Right lobe of liver (tissue), 6 donors: ENCODE measurements at regions not wholly inside any gene's neighbourhood (a gene's known extent, or its start where the extent isn't known, plus 50 kb on each side); places are given as distances from the start of the nearest gene placed in this dataset.

Experiments used
- ATAC-seq, 4 donors: fragments of 200-7000 bp; cut with Tn5 transposase; one replicate each; pipeline ENCODE4 v1.9.1; 2020; ENCODE audit warnings: mild to moderate bottlenecking in 4 of 4, moderate library complexity in 4 of 4
- DNase-seq, 3 donors: peaks; one replicate each; pipeline ENCODE4 v3.0.0-alpha.2; 2020
- H3K27ac ChIP-seq, 3 donors: fragments of 200-600 bp; one replicate each; pipeline ENCODE4 v1.8.0; 2022
- H3K27me3 ChIP-seq, 2 donors: fragments of 200-600 bp; one replicate each; pipeline ENCODE4 v1.8.0; 2022
- H3K36me3 ChIP-seq, 4 donors: fragments of 200-600 bp; sonication (generic) in 1 of 4; one replicate each; pipeline versions ENCODE4 v1.5.1 to v1.8.0; 2017 to 2022; ENCODE audit warnings: control low read depth in 1 of 4
- H3K4me1 ChIP-seq, 4 donors: fragments of 200-600 bp; sonication (generic) in 1 of 4; one replicate each; pipeline versions ENCODE4 v1.5.1 to v1.8.0; 2017 to 2022; ENCODE audit warnings: control low read depth in 1 of 4
- H3K4me3 ChIP-seq, 3 donors: fragments of 200-600 bp; one replicate each; pipeline ENCODE4 v1.8.0; 2022
- H3K9me3 ChIP-seq, 4 donors: fragments of 200-600 bp; sonication (generic) in 1 of 4; one replicate each; pipeline versions ENCODE4 v1.5.1 to v1.8.0; 2017 to 2022; ENCODE audit warnings: control low read depth in 1 of 4
- POLR2A ChIP-seq: fragments of 450-650 bp; IDR thresholded peaks from one replicate; pipeline ENCODE4 v1.6.1; 2017; ENCODE audit warnings: antibody characterized with exemption, mild to moderate bottlenecking
- WGBS: methylation state at CpG from one replicate; pipeline ENCODE4 v1.1.6; 2018; ENCODE audit warnings: low coverage, low lambda C conversion rate; ENCODE audit not compliant: insufficient coverage; ENCODE audit errors: missing lambda C conversion rate; 5-methylcytosine and 5-hydroxymethylcytosine counted together
- intact Hi-C, 2 donors: fragments of 100-400 bp; cut with DNase I; formaldehyde crosslinking; loops; one replicate each; pipeline versions ENCODE4 v1.11.2 to v1.14.1; 2022
- TF ChIP-seq, protein P1 (sequence below), 4 donors: fragments of 200-600 bp in 3 of 4; fragments of 450-650 bp in 1 of 4; IDR thresholded peaks; one replicate each; pipeline versions ENCODE4 v1.5.1 to v1.8.0; 2016 to 2022; ENCODE audit warnings: antibody characterized with exemption in 4 of 4, mild to moderate bottlenecking in 2 of 4
- donor health status: DM: no; HTN: yes; CAD: no.
- donor health status: DM: no; HTN: no; CAD: no.
- donor health status: DM: no; HTN: no; CAD: no.
- donor health status: DM: no; HTN: yes; CAD: no.
- donor health status: DM: no; HTN: yes; CAD: no.

DNA sequence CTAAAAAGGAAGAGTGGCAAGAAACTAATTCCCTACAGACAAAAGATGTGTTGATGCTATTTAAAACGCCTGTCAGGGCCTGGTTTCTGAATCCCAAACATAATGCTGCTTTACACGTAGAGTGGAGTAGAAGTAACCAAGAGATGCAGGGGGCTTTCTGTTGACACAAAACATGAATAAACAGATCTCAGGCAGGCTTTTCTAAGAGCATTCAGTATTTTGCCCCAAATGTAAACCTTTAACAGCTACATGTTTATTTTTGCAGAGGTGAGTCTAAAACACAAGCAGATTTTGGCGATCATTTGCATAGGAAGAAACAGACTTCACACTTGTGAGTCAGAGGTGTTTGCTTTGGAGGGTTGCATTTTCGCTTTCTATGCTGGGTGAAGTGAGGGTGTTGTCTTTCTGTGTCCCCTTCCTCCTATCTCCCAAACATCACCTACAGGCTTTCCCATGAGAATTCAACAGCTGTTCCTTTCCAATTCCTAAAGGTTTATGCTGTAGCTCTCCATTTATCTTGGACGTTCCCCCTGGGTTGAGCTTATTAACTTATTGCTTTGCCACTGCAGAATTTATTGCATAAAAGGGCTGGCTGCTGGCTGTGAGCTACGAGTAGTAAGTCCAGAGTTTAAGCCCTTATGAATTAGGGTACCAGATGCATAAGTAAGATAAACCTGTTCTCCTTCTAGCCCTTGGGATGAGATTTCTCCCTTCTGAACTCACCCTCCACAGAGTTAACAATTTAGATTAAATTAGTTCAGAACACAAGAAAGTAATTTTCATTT is 156.7 kb downstream of the DIPK2A start:
- Histone ChIP-seq H3K36me3 (no peaks in the 10 kb centered on the region), H3K9me3 (no peaks in the 10 kb centered on the region), H3K27ac (no peak overlapping the region), H3K4me1 (no peaks in the 10 kb centered on the region), H3K4me3 (no peak overlapping the region), H3K27me3 (no peaks in the 10 kb centered on the region)
- WGBS, result 74% methylated on average over 6 of the region's 6 CpGs
- TF ChIP-seq, protein P1, sequence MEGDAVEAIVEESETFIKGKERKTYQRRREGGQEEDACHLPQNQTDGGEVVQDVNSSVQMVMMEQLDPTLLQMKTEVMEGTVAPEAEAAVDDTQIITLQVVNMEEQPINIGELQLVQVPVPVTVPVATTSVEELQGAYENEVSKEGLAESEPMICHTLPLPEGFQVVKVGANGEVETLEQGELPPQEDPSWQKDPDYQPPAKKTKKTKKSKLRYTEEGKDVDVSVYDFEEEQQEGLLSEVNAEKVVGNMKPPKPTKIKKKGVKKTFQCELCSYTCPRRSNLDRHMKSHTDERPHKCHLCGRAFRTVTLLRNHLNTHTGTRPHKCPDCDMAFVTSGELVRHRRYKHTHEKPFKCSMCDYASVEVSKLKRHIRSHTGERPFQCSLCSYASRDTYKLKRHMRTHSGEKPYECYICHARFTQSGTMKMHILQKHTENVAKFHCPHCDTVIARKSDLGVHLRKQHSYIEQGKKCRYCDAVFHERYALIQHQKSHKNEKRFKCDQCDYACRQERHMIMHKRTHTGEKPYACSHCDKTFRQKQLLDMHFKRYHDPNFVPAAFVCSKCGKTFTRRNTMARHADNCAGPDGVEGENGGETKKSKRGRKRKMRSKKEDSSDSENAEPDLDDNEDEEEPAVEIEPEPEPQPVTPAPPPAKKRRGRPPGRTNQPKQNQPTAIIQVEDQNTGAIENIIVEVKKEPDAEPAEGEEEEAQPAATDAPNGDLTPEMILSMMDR (IDR thresholded peaks at IDR 0.05), result no peak
- TF ChIP-seq POLR2A, result no peak
- ATAC-seq, result peak in 1 of 4 donors; percentile 21
- DNase-seq, result no peak
- intact Hi-C loops, result no loop called here

DNA sequence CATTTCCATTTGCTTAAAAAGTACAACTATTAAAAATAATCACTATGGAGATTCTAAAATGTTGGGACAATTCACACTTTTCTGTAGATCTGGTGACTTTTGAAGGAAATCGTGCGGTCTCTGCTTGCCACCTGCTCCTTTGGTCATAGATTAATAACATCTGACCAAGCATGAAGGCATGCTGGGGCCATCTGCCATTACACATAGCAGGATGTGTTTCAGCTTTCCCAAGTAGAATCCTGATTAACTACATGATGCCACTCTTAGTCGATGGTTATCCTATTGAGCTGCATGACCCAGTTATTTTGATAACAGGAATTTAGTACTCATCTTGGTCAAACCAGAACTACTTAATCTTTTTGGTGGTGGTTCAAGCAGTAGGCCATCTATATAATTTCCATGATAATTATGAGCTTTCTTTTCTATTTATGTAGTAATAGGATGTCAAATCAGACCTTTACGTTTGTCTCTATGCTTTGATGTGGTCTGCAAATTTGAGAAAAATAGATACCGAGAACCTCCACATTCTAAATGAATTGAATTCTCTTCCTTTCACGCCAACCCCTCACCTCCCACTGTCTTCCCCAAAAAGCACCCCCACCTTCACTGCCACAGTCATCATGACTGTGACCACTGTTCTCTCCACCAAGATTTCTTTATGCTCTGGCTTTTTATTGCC is 158.1 kb downstream of the DIPK2A start:
- DNase-seq, result no peak
- H3K4me3 ChIP-seq, result no peak overlapping the region
- no peaks in the 10 kb centered on the region for H3K27me3 ChIP-seq
- intact Hi-C loops, result no loop called here
- no peaks in the 10 kb centered on the region for H3K36me3 ChIP-seq
- H3K9me3 ChIP-seq, result no peaks in the 10 kb centered on the region
- no peak for ATAC-seq
- 86% methylated on average over 6 of the region's 6 CpGs for WGBS
- no peaks in the 10 kb centered on the region for H3K4me1 ChIP-seq
- no peak for TF ChIP-seq POLR2A
- TF ChIP-seq, protein P1 (IDR thresholded peaks at IDR 0.05), result no peak
- H3K27ac ChIP-seq, result no peak overlapping the region

DNA sequence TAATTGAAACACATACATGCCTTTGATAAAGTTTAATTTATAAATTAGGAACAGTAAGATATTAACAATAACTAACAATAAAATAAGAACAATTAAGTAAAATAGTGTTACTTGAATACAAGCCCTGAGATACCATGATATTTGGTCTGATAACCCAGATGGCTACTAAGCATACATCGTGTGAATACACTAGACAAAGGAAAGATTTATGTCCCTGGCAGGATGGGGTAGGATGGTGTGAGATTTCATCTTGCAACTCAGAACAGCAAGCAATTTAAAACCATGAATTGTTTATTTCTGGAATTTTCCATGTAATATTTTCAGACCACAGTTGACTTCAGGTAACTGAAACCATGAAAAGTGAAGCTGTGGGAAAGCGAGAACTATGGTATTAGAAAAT is 169.5 kb downstream of the DIPK2A start:
- Histone ChIP-seq H3K27me3 (no peaks in the 10 kb centered on the region), H3K36me3 (no peaks in the 10 kb centered on the region), H3K4me1 (no peaks in the 10 kb centered on the region), H3K9me3 (no peaks in the 10 kb centered on the region), H3K4me3 (no peak overlapping the region), H3K27ac (no peak overlapping the region)
- 73% methylated on average over 2 of the region's 2 CpGs for WGBS
- ATAC-seq (no peak), DNase-seq (no peak)
- intact Hi-C loops, result no loop called here
- no peak for TF ChIP-seq POLR2A
- TF ChIP-seq, protein P1 (IDR thresholded peaks at IDR 0.05), result no peak

DNA sequence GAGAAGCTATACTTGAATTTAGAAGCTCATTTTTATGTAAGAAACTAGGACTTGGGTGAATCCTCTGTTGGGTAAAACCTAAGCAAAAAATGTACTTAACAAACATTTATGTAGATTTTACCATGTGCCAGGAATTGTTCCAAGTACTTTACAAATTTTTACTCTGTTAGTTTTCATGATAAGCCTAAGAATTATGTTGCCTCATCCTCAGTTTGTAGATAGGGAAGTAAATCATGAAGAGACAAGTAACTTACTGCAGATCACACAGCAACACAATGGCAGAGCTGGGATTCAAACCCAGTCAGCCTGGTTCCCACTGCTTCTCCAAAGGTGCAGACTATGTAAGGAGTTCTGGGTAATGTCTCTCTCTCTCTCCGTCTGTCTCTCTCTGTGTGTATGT is 169.9 kb downstream of the DIPK2A start:
- no peaks in the 10 kb centered on the region for H3K27me3 ChIP-seq
- DNase-seq (no peak), ATAC-seq (no peak)
- H3K9me3 ChIP-seq, result no peaks in the 10 kb centered on the region
- H3K36me3 ChIP-seq, result no peaks in the 10 kb centered on the region
- WGBS, result 86% methylated on average over 1 of the region's 1 CpG
- H3K4me3 ChIP-seq, result no peak overlapping the region
- intact Hi-C loops, result no loop called here
- H3K4me1 ChIP-seq, result no peaks in the 10 kb centered on the region
- no peak overlapping the region for H3K27ac ChIP-seq
- no peak for TF ChIP-seq POLR2A
- TF ChIP-seq, protein P1 (IDR thresholded peaks at IDR 0.05), result no peak
